ENCODE measurements at regions not wholly inside any gene's neighbourhood (a gene's known extent, or its start where the extent isn't known, plus 50 kb on each side); places are given as distances from the start of the nearest gene placed in this dataset.

DNA sequence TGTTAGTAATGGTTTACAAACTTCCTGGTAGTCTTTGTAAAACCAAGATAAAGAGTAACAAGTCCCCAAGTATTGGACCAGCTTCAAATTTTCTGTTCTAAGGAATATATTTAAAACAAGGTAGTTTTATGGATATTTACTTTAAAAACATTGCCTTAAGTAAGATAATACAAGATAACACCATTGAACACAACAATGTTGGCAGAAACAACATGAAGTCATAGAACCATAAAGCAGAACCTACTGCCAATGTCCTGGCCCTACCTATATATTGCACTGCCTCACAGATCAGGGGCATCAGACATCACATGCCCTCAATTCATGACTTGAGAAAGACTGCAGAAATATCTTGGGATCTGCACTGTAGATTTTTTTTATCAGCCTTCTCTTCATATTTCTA lies 1176.2 kb downstream of the PCDH7 start:
- Histone ChIP-seq H3K9ac (ENCODE audit: low read length) (no peak overlapping the region), H4K20me1 (ENCODE audit: insufficient read depth) (no peaks in the 10 kb centered on the region), H3K4me2 (ENCODE audit: low read length) (no peak overlapping the region), H3K79me2 (ENCODE audit: insufficient read depth, low read length) (no peaks in the 10 kb centered on the region), H3K9me3 (ENCODE audit: control insufficient read depth in 1 of 2, insufficient read depth in 1 of 2, low read depth in 1 of 2, low read length in 2 of 2) (no peaks in the 10 kb centered on the region), H3K4me1 (ENCODE audit: control insufficient read depth in 1 of 2, insufficient read depth in 2 of 2, low read length in 2 of 2) (no peaks in the 10 kb centered on the region), H3K27me3 (ENCODE audit: insufficient read depth, low read length) (no peaks in the 10 kb centered on the region), H2AFZ (ENCODE audit: low read depth, low read length, poor library complexity, severe bottlenecking) (peak overlapping the region; percentile 32), H3K36me3 (ENCODE audit: control insufficient read depth in 1 of 2, insufficient read depth in 2 of 2, low read length in 2 of 2) (no peaks in the 10 kb centered on the region), H3K4me3 (replicated peaks in 1 of 2; ENCODE audit: low read depth in 1 of 2, low read length in 2 of 2) (no peak overlapping the region), H3K9me2 (ENCODE audit: insufficient read depth) (no peaks in the 10 kb centered on the region), H3K27ac (ENCODE audit: low read depth, low read length) (no peak overlapping the region)
- DNase-seq (ENCODE audit: low read depth, low spot score): no peak
- intact Hi-C loops (cut with micrococcal nuclease): no loop called here
- no peak for ATAC-seq
- TF ChIP-seq, protein P1, sequence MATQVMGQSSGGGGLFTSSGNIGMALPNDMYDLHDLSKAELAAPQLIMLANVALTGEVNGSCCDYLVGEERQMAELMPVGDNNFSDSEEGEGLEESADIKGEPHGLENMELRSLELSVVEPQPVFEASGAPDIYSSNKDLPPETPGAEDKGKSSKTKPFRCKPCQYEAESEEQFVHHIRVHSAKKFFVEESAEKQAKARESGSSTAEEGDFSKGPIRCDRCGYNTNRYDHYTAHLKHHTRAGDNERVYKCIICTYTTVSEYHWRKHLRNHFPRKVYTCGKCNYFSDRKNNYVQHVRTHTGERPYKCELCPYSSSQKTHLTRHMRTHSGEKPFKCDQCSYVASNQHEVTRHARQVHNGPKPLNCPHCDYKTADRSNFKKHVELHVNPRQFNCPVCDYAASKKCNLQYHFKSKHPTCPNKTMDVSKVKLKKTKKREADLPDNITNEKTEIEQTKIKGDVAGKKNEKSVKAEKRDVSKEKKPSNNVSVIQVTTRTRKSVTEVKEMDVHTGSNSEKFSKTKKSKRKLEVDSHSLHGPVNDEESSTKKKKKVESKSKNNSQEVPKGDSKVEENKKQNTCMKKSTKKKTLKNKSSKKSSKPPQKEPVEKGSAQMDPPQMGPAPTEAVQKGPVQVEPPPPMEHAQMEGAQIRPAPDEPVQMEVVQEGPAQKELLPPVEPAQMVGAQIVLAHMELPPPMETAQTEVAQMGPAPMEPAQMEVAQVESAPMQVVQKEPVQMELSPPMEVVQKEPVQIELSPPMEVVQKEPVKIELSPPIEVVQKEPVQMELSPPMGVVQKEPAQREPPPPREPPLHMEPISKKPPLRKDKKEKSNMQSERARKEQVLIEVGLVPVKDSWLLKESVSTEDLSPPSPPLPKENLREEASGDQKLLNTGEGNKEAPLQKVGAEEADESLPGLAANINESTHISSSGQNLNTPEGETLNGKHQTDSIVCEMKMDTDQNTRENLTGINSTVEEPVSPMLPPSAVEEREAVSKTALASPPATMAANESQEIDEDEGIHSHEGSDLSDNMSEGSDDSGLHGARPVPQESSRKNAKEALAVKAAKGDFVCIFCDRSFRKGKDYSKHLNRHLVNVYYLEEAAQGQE (IDR thresholded peaks at IDR 0.05; ENCODE audit: low read depth): no peak
- TF ChIP-seq ZNF274 (IDR thresholded peaks at IDR 0.05; ENCODE audit: low read depth, low read length) (no peak), FOSL1 (IDR thresholded peaks at IDR 0.05; ENCODE audit: low read depth) (no peak), CBX3 (IDR thresholded peaks at IDR 0.05; ENCODE audit: low read depth) (no peak), SRF (IDR thresholded peaks at IDR 0.05; ENCODE audit: low read depth) (no peak), RAD21 (IDR thresholded peaks at IDR 0.05; ENCODE audit: low read depth) (no peak), ELF1 (IDR thresholded peaks at IDR 0.05; ENCODE audit: borderline replicate concordance, low read depth) (no peak), EZH2 (IDR thresholded peaks at IDR 0.05) (no peak), ZFX (IDR thresholded peaks at IDR 0.05) (no peak), POLR2AphosphoS5 (IDR thresholded peaks at IDR 0.05; ENCODE audit: low read depth, low read length) (no peak), EZH2phosphoT487 (IDR thresholded peaks at IDR 0.05; ENCODE audit: borderline replicate concordance) (no peak), SIN3A (IDR thresholded peaks at IDR 0.05; ENCODE audit: low read depth) (no peak)
- TF ChIP-seq, protein P2, sequence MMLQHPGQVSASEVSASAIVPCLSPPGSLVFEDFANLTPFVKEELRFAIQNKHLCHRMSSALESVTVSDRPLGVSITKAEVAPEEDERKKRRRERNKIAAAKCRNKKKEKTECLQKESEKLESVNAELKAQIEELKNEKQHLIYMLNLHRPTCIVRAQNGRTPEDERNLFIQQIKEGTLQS (IDR thresholded peaks at IDR 0.05): no peak
- TF ChIP-seq, protein P3, sequence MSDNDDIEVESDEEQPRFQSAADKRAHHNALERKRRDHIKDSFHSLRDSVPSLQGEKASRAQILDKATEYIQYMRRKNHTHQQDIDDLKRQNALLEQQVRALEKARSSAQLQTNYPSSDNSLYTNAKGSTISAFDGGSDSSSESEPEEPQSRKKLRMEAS (IDR thresholded peaks at IDR 0.05): no peak
- TF ChIP-seq, protein P4, sequence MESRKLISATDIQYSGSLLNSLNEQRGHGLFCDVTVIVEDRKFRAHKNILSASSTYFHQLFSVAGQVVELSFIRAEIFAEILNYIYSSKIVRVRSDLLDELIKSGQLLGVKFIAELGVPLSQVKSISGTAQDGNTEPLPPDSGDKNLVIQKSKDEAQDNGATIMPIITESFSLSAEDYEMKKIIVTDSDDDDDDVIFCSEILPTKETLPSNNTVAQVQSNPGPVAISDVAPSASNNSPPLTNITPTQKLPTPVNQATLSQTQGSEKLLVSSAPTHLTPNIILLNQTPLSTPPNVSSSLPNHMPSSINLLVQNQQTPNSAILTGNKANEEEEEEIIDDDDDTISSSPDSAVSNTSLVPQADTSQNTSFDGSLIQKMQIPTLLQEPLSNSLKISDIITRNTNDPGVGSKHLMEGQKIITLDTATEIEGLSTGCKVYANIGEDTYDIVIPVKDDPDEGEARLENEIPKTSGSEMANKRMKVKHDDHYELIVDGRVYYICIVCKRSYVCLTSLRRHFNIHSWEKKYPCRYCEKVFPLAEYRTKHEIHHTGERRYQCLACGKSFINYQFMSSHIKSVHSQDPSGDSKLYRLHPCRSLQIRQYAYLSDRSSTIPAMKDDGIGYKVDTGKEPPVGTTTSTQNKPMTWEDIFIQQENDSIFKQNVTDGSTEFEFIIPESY (IDR thresholded peaks at IDR 0.05; ENCODE audit: extremely low read depth, insufficient replicate concordance, low read length): no peak
- TF ChIP-seq, protein P5, sequence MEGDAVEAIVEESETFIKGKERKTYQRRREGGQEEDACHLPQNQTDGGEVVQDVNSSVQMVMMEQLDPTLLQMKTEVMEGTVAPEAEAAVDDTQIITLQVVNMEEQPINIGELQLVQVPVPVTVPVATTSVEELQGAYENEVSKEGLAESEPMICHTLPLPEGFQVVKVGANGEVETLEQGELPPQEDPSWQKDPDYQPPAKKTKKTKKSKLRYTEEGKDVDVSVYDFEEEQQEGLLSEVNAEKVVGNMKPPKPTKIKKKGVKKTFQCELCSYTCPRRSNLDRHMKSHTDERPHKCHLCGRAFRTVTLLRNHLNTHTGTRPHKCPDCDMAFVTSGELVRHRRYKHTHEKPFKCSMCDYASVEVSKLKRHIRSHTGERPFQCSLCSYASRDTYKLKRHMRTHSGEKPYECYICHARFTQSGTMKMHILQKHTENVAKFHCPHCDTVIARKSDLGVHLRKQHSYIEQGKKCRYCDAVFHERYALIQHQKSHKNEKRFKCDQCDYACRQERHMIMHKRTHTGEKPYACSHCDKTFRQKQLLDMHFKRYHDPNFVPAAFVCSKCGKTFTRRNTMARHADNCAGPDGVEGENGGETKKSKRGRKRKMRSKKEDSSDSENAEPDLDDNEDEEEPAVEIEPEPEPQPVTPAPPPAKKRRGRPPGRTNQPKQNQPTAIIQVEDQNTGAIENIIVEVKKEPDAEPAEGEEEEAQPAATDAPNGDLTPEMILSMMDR (IDR thresholded peaks at IDR 0.05 in 2 of 3, conservative IDR thresholded peaks at IDR 0.05 in 1 of 3; ENCODE audit: borderline replicate concordance in 1 of 3, insufficient read depth in 1 of 3, low read depth in 2 of 3, low read length in 2 of 3): no peak
- ChIA-PET POLR2A (no interaction called here), RAD21 (ENCODE audit: low non-redundant PET in 1 of 2, low total read pairs in 2 of 2, uncharacterized antibody in 2 of 2, unreplicated experiment in 2 of 2) (no interaction called here), CTCF (no interaction called here)
- BruUV-seq (replicated peaks): no TSS peak

Measured in HCT116 (cell line).